Stimulated activated memory B cell treated with anti-CD40 and anti-IgM and Interleukin-4, amounts not matched to agents 10 μg/mL and 1 μg/mL and 100 μg/mL, for 72 hours (primary cell): ENCODE measurements at regions not wholly inside any gene's neighbourhood (a gene's known extent, or its start where the extent isn't known, plus 50 kb on each side); places are given as distances from the start of the nearest gene placed in this dataset.

Experiments
- ATAC-seq: fragments of 150-1000 bp; cut with Tn5 transposase; 2 replicates; pipeline ENCODE4 v1.10.0; 2021
- H3K27ac Mint-ChIP-seq: one replicate; pipeline ENCODE4 v1.8.0; 2022; ENCODE audit warnings: mild to moderate bottlenecking, mixed read lengths
- H3K27me3 Mint-ChIP-seq: one replicate; pipeline ENCODE4 v1.8.0; 2022; ENCODE audit warnings: mixed read lengths
- H3K36me3 Mint-ChIP-seq: one replicate; pipeline ENCODE4 v1.8.0; 2022; ENCODE audit warnings: mixed read lengths
- H3K4me1 Mint-ChIP-seq: one replicate; pipeline ENCODE4 v1.8.0; 2022; ENCODE audit warnings: mixed read lengths
- H3K4me3 Mint-ChIP-seq: one replicate; pipeline ENCODE4 v1.8.0; 2022; ENCODE audit warnings: mild to moderate bottlenecking, moderate library complexity, mixed read lengths
- H3K9me3 Mint-ChIP-seq: one replicate; pipeline ENCODE4 v1.8.0; 2022; ENCODE audit warnings: mixed read lengths

DNA sequence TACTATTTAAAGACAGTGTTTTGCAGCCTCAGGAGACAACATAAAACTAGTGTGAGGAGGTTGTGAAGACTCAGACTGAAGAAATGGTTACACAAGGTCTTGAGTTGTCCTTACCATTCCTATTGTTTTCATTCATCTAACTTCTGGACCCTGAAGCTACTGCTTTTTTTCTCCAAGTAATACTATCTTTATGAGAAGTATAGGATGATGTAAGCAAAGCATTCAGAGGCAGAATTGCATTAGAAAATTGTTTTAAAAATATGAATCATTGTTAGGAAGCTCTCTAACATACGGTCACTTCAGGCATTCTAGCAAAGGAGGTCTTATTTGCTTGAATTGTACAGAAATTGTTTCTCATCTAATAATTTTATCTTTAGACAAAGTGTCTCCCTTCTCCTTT, 357.8 kb downstream of the TLL1 start:
- Mint-ChIP-seq H3K36me3 (no peaks in the 10 kb centered on the region), H3K27ac (no peak overlapping the region), H3K4me3 (no peak overlapping the region), H3K9me3 (no peaks in the 10 kb centered on the region), H3K27me3 (no peaks in the 10 kb centered on the region), H3K4me1 (no peaks in the 10 kb centered on the region)
- ATAC-seq = no peak

DNA sequence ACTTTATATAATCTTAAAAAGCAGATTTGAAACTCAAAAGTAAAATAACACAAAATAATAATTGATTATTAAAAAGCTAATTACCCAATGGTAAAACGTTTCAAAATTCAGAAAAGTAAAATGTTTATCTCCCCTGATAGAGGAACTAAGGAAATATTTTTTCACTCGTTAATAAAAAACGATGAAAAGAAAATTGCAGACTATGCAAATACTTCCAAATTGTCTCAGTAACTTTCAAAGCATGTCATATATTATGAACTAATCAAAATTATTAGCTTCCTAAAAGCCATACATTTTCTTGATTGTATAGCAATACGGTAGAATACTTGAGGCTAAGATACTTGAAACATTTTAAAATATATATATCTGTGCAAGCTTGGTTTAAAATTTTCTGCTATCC, 366.3 kb downstream of the TLL1 start:
- Mint-ChIP-seq H3K27me3 (no peaks in the 10 kb centered on the region), H3K9me3 (peaks cover 5% of the 10 kb centered on the region), H3K36me3 (no peaks in the 10 kb centered on the region), H3K4me3 (no peak overlapping the region), H3K27ac (no peak overlapping the region), H3K4me1 (no peaks in the 10 kb centered on the region)
- ATAC-seq = no peak

DNA sequence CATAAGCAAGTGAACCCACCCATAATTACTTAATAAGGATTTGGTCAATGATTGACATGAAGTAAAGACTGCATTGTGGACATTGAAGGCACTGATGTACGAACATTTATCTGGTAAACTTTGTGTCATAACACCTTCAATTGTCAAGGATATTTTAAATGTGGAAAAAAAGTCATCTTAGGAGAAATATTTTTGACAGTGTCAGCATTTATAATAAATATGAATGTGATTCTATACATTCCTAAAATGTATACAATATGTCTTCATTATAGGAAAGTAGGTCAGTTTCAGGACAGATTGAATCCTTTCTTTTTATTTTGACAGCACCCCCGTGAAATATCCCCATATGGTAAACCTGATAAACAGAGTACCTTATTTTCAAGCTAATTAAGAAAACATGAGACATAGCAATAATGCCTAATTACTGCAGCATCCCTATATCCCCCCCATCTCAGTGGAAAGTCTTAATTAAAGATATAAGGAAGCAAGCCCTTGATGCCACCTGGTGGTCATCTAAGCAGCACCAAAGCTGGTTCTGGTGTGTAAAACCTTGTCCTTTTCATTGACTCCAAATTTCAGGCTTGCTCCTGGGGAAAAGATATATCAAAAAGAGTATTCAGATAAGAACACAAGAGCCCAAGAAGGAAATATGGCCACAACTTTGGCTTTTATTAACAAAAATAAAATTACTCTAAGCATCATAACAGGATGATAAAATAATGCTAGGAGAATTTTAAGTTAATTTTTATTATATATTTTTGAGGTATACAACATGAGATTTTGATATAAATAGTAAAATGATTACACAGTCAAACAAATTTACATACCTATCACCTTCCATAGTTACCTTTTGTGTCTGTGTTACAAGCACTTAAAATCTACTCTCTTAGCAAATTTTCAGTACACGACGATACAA, 379.7 kb downstream of the TLL1 start:
- no peak for ATAC-seq
- H3K4me3 Mint-ChIP-seq = no peak overlapping the region
- H3K27me3 Mint-ChIP-seq = no peaks in the 10 kb centered on the region
- no peaks in the 10 kb centered on the region for H3K36me3 Mint-ChIP-seq
- no peaks in the 10 kb centered on the region for H3K4me1 Mint-ChIP-seq
- no peak overlapping the region for H3K27ac Mint-ChIP-seq
- H3K9me3 Mint-ChIP-seq = no peaks in the 10 kb centered on the region

DNA sequence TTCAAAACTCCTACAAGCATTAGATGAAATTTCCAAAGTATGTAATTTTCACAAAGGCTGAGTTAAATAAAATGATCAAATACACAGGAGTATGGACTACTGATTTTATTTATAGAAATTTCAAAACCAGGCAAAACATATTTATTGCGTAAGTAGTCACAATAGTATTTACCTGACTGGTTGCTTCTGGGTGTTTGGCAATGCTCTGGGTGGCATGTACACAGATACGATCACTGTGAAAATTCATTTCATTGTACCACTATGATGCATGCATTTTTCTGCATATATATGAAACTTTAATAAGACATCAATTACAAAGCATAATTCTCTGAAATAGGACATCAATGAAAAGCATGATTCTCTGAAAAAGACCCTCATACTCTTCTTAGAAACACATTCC, 384.2 kb downstream of the TLL1 start:
- H3K27me3 Mint-ChIP-seq = no peaks in the 10 kb centered on the region
- H3K4me1 Mint-ChIP-seq = no peaks in the 10 kb centered on the region
- no peaks in the 10 kb centered on the region for H3K9me3 Mint-ChIP-seq
- no peak overlapping the region for H3K27ac Mint-ChIP-seq
- H3K4me3 Mint-ChIP-seq = no peak overlapping the region
- no peak for ATAC-seq
- no peaks in the 10 kb centered on the region for H3K36me3 Mint-ChIP-seq

DNA sequence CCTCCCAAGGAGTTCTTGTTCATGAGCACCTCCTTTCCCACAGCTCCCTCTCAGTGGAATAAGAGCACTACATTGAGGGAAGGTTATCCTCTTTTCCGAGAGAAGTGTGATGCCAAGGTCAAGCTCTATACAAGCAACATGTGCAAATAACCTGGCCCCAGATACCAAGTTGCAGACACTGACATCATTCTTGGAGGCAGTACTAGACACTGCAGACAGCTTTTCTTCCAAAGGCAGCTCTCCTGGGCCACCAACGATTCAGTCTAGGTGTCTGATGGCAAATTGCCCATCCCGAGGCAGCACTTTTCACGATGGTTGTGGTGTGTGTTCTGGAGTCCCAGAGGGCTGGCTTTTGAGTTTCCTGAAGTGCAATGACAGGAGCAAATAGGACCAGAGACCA, 384.9 kb downstream of the TLL1 start:
- Mint-ChIP-seq H3K9me3 (no peaks in the 10 kb centered on the region), H3K36me3 (no peaks in the 10 kb centered on the region), H3K4me1 (no peaks in the 10 kb centered on the region), H3K27ac (no peak overlapping the region), H3K4me3 (no peak overlapping the region), H3K27me3 (no peaks in the 10 kb centered on the region)
- ATAC-seq = peak; percentile 34

- no peaks in the 10 kb centered on the region for H3K9me3 Mint-ChIP-seq
- H3K4me1 Mint-ChIP-seq = no peaks in the 10 kb centered on the region
- H3K27me3 Mint-ChIP-seq = no peaks in the 10 kb centered on the region
- no peak overlapping the region for H3K27ac Mint-ChIP-seq
- no peak for ATAC-seq
- no peak overlapping the region for H3K4me3 Mint-ChIP-seq
- H3K36me3 Mint-ChIP-seq = no peaks in the 10 kb centered on the region
These were observed 386.0 kb downstream of the TLL1 start for GRCh38 chr4:166259081-166259480.

DNA sequence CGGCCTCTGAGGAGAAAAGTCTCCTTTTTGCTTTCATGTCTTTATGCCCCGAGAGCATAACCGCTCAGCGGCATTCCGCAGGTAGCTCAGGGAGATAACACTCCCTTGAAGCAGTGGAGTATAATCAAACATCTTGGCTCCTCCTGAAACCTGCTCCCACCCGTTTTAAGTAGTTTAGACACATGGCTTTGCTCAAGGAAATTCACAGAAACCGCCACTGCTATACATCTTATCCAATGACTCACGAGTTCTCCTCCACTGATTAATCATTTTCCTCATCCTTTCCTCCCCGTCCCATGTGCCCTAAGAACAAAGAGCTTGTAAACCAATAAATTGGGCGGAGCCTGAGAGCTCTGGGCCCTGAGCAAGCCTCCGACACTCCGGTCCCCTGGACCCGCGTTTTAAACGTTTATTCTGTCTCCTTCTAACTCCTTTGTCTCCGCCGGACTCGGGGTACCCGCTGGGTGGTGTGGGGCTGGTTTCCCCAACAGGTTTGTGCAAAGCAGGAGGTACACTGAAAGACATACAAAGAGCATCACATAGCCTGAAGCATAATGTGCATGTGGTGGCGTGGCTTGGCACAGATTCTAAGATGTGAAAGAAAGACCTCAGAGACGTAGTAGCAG, 401.2 kb downstream of the TLL1 start:
- Mint-ChIP-seq H3K4me1 (no peaks in the 10 kb centered on the region), H3K27me3 (no peaks in the 10 kb centered on the region), H3K9me3 (no peaks in the 10 kb centered on the region), H3K4me3 (no peak overlapping the region), H3K36me3 (no peaks in the 10 kb centered on the region), H3K27ac (no peak overlapping the region)
- no peak for ATAC-seq

GRCh38 chr4:166274775-166275174, 401.7 kb downstream of the TLL1 start:
- no peaks in the 10 kb centered on the region for H3K27me3 Mint-ChIP-seq
- no peak for ATAC-seq
- H3K4me3 Mint-ChIP-seq = no peak overlapping the region
- no peaks in the 10 kb centered on the region for H3K4me1 Mint-ChIP-seq
- H3K27ac Mint-ChIP-seq = no peak overlapping the region
- no peaks in the 10 kb centered on the region for H3K36me3 Mint-ChIP-seq
- H3K9me3 Mint-ChIP-seq = no peaks in the 10 kb centered on the region

DNA sequence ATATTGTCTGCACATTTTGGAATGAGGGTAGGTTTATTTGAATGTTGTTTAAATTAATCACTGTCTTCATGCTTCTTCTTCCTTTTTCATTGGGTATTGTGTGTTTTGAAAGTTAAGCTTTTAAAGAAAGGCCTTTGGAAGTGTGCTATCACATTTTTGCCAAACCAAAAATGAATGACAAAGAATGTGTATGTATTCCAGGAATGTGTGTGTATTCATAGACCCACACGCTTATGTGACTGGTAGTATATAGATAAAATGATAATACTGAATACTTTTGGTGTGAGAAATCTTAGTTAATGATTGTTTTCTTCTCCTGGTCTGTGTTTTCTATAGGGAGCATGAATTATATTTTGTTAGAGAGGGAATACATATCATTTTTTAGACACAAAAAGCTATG, 404.4 kb downstream of the TLL1 start:
- Mint-ChIP-seq H3K4me3 (no peak overlapping the region), H3K27ac (no peak overlapping the region), H3K9me3 (no peaks in the 10 kb centered on the region), H3K36me3 (no peaks in the 10 kb centered on the region), H3K4me1 (no peaks in the 10 kb centered on the region), H3K27me3 (no peaks in the 10 kb centered on the region)
- ATAC-seq = no peak

GRCh38 chr4:166277853-166278252, 404.8 kb downstream of the TLL1 start:
- H3K4me1 Mint-ChIP-seq = no peaks in the 10 kb centered on the region
- no peaks in the 10 kb centered on the region for H3K36me3 Mint-ChIP-seq
- H3K9me3 Mint-ChIP-seq = no peaks in the 10 kb centered on the region
- H3K27ac Mint-ChIP-seq = no peak overlapping the region
- H3K27me3 Mint-ChIP-seq = no peaks in the 10 kb centered on the region
- no peak overlapping the region for H3K4me3 Mint-ChIP-seq
- no peak for ATAC-seq

DNA sequence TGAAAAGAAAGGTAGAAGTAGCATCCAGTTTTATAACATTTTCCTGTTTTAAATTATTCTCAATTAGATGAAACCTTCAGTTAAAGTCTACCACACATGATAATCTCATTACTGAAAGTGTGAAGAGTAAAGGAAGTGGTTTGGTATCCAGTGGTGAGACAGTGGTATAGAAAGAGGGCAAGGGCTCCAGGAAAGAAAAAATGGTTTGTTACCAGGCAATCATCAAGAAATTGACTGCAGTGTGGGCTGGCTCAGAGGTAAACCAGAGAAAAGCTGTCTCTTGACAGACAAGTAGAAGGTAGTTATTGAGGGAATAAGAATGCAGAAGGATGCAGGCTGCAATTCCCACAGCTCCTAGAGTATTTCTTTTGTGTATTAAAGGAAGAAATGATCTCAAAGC, 406.2 kb downstream of the TLL1 start:
- Mint-ChIP-seq H3K27me3 (no peaks in the 10 kb centered on the region), H3K4me3 (no peak overlapping the region), H3K27ac (no peak overlapping the region), H3K4me1 (no peaks in the 10 kb centered on the region), H3K36me3 (no peaks in the 10 kb centered on the region), H3K9me3 (no peaks in the 10 kb centered on the region)
- ATAC-seq = no peak

DNA sequence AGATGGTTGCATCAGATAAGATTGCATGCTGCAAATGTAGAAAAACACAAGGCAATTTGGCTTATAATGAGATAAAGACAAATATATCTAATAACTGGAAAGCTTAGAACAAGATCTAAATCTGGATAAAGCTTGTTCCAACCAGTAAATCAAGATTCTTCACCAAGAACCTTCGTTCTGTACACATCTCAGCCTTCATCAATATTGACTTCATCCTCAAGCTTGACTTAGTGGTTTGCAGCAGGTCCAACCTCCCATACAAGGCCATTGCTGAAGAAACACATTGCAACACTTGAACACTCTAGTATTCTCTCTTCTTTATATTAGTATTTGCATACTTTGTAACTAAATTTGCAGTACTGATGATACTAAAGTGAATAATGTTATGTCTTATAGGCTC, 407.6 kb downstream of the TLL1 start:
- Mint-ChIP-seq H3K4me1 (no peaks in the 10 kb centered on the region), H3K36me3 (no peaks in the 10 kb centered on the region), H3K9me3 (no peaks in the 10 kb centered on the region), H3K27me3 (no peaks in the 10 kb centered on the region), H3K27ac (no peak overlapping the region), H3K4me3 (no peak overlapping the region)
- no peak for ATAC-seq

- Mint-ChIP-seq H3K9me3 (no peaks in the 10 kb centered on the region), H3K4me3 (no peak overlapping the region), H3K36me3 (no peaks in the 10 kb centered on the region), H3K27me3 (no peaks in the 10 kb centered on the region), H3K27ac (no peak overlapping the region), H3K4me1 (no peaks in the 10 kb centered on the region)
- ATAC-seq = no peak
These were observed 409.2 kb downstream of the TLL1 start for GRCh38 chr4:166282081-166282770.

DNA sequence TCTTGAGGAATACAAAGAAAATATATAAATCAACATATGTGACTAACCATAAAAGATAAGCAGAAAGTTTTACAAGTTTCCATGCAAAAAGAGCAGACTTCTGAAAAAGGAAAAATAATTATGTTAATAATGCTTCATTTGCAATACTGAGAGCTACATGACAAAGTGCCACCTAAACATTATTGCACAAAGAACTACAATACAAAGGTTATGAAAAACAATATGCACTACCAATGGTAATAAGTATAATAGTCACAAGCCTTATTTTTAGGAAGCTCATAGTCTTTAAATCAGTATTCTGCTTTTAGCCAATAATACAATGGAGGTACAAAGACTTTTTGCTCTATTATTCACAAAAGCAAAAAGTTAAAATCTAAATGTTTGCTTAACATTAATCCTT, 411.2 kb downstream of the TLL1 start:
- ATAC-seq = no peak

GRCh38 chr4:166290426-166290825, 417.4 kb downstream of the TLL1 start:
- no peak for ATAC-seq
- peaks cover 5% of the 10 kb centered on the region for H3K9me3 Mint-ChIP-seq
- no peaks in the 10 kb centered on the region for H3K36me3 Mint-ChIP-seq
- no peaks in the 10 kb centered on the region for H3K27me3 Mint-ChIP-seq
- H3K27ac Mint-ChIP-seq = no peak overlapping the region
- no peak overlapping the region for H3K4me3 Mint-ChIP-seq
- no peaks in the 10 kb centered on the region for H3K4me1 Mint-ChIP-seq

More for the DNA sequence above, 411.2 kb downstream of the TLL1 start:
- Mint-ChIP-seq H3K4me3 (no peak overlapping the region), H3K4me1 (no peaks in the 10 kb centered on the region), H3K27me3 (no peaks in the 10 kb centered on the region), H3K9me3 (no peaks in the 10 kb centered on the region), H3K36me3 (no peaks in the 10 kb centered on the region), H3K27ac (no peak overlapping the region)

- Mint-ChIP-seq H3K27me3 (no peaks in the 10 kb centered on the region), H3K36me3 (no peaks in the 10 kb centered on the region), H3K9me3 (peaks cover 5% of the 10 kb centered on the region), H3K4me3 (no peak overlapping the region), H3K4me1 (no peaks in the 10 kb centered on the region), H3K27ac (no peak overlapping the region)
- no peak for ATAC-seq
These were observed 420.5 kb downstream of the TLL1 start for GRCh38 chr4:166293556-166293955.
